K562 (cell line): ENCODE measurements at regions not wholly inside any gene's neighbourhood (a gene's known extent, or its start where the extent isn't known, plus 50 kb on each side); places are given as distances from the start of the nearest gene placed in this dataset.

Experiments
- ATAC-seq: fragments of 200-7000 bp; cut with Tn5 transposase; 3 replicates; pipeline ENCODE4 v1.9.1; 2020; ENCODE audit warnings: moderate library complexity
- BruUV-seq: library from RNA; stranded (reverse); fragments of 400-500 nt; replicated peaks from 2 replicates; lab custom pipeline; 2021; lab: Mats Ljungman, UMichigan
- CTCF ChIA-PET: fragments of 300-600 bp; formaldehyde crosslinking; extraction: SDS; loops from one replicate; lab custom pipeline; 2021; ENCODE audit warnings: low intra/inter-chr PET ratio; lab: Yijun Ruan, JAX
- POLR2A ChIA-PET: fragments of 300-600, 350-650 bp; sonication (Branson Sonifier 250); formaldehyde crosslinking; extraction: SDS; loops from one replicate; lab custom pipeline; 2021; ENCODE audit warnings: antibody characterized with exemption, inconsistent platforms; lab: Yijun Ruan, JAX
- DNase-seq, 4 experiments: peaks; one replicate each; pipeline versions ENCODE4 v3.0.0 to v3.0.0-alpha.2; 2011 to 2018; ENCODE audit warnings: low spot score in 3 of 4, mixed read lengths in 3 of 4; ENCODE audit errors: extremely low read depth in 1 of 4
- FAIRE-seq: peaks from 2 replicates; lab custom pipeline; 2011; peaks lifted over from hg19 to GRCh38; lab: Jason Lieb, UNC
- H2AFZ ChIP-seq: 2 replicates; pipeline ENCODE4 v1.6.0; 2011; ENCODE audit warnings: low read depth, low read length, control low read depth, inconsistent platforms
- H3K27ac ChIP-seq: fragments of 200-600 bp; 3 replicates; pipeline ENCODE4 v1.8.0; 2011; ENCODE audit warnings: low read depth, mild to moderate bottlenecking, control low read depth, inconsistent platforms, low read length, moderate library complexity, mixed read lengths; ENCODE audit errors: extremely low read depth
- H3K27me3 ChIP-seq, 2 experiments: fragments of 300-600 bp in 1 of 2; 2 replicates in 1 of 2; 3 replicates in 1 of 2; pipeline versions ENCODE4 v1.6.0 to v1.8.0; 2011; ENCODE audit warnings: inconsistent platforms in 2 of 2, low read length in 2 of 2, mild to moderate bottlenecking in 1 of 2, mixed read lengths in 1 of 2, moderate library complexity in 1 of 2; ENCODE audit not compliant: control insufficient read depth in 2 of 2, insufficient read depth in 2 of 2
- H3K36me3 ChIP-seq: fragments of 300-600 bp; 3 replicates; pipeline ENCODE4 v1.8.0; 2011; ENCODE audit warnings: mild to moderate bottlenecking, low read length, inconsistent platforms; ENCODE audit not compliant: control insufficient read depth, insufficient read depth
- H3K4me1 ChIP-seq, 2 experiments: fragments of 200-600 bp in 1 of 2; replicated peaks in 1 of 2; 2 replicates in 1 of 2; 3 replicates in 1 of 2; pipeline versions ENCODE4 v1.5.1 to v1.8.0; 2011; ENCODE audit warnings: inconsistent platforms in 2 of 2, low read length in 2 of 2, mild to moderate bottlenecking in 1 of 2, mixed read lengths in 1 of 2, moderate library complexity in 1 of 2; ENCODE audit not compliant: control insufficient read depth in 2 of 2, insufficient read depth in 2 of 2
- H3K4me2 ChIP-seq: 2 replicates; pipeline ENCODE4 v1.6.1; 2011; ENCODE audit warnings: low read length, control low read depth, inconsistent platforms, mixed read lengths; ENCODE audit not compliant: insufficient read depth
- H3K4me3 ChIP-seq: fragments of 200-600 bp; sonication (generic), shearing (Covaris generic); 2 replicates; pipeline ENCODE4 v1.5.1; 2016; ENCODE audit warnings: control low read depth, inconsistent platforms
- H3K79me2 ChIP-seq: fragments of 200-600 bp; 3 replicates; pipeline ENCODE4 v1.8.0; 2011; ENCODE audit warnings: low read length, inconsistent platforms; ENCODE audit not compliant: control insufficient read depth, insufficient read depth
- H3K9ac ChIP-seq, 2 experiments: 2 replicates each; pipeline versions ENCODE4 v1.6.0 to v1.6.1; 2011; ENCODE audit warnings: low read depth in 2 of 2, low read length in 2 of 2, control low read depth in 1 of 2, inconsistent platforms in 1 of 2, mild to moderate bottlenecking in 1 of 2, mixed read lengths in 1 of 2; ENCODE audit not compliant: insufficient read depth in 1 of 2
- H3K9me1 ChIP-seq: one replicate; pipeline ENCODE4 v1.6.0; 2011; ENCODE audit warnings: inconsistent platforms, mild to moderate bottlenecking, low read length, moderate library complexity; ENCODE audit not compliant: control insufficient read depth, insufficient read depth
- H3K9me3 ChIP-seq: replicated peaks from 2 replicates; pipeline ENCODE4 v1.5.1; 2011; ENCODE audit warnings: low read depth, low read length, inconsistent platforms; ENCODE audit not compliant: control insufficient read depth, insufficient read depth
- H4K20me1 ChIP-seq: replicated peaks from 2 replicates; pipeline ENCODE4 v1.6.1; 2011; ENCODE audit warnings: low read length, inconsistent platforms, mixed read lengths; ENCODE audit not compliant: control insufficient read depth, insufficient read depth
- ARID2 ChIP-seq: fragments of 450-650 bp; IDR thresholded peaks from 2 replicates; pipeline ENCODE4 v1.6.1; 2017; ENCODE audit warnings: antibody characterized with exemption, mild to moderate bottlenecking
- ELF4 ChIP-seq: fragments of 450-650 bp; formaldehyde crosslinking; IDR thresholded peaks from 2 replicates; pipeline ENCODE4 v1.4.0; 2022; ENCODE audit warnings: missing genetic modification characterization
- ESRRB ChIP-seq: fragments of 250-450 bp; sonication (Bioruptor Pico); IDR thresholded peaks from 2 replicates; pipeline ENCODE4 v1.5.0; 2020; ENCODE audit warnings: mild to moderate bottlenecking, moderate library complexity, borderline replicate concordance
- HLTF ChIP-seq: fragments of 450-650 bp; IDR thresholded peaks from 2 replicates; pipeline ENCODE4 v1.6.1; 2016
- HNRNPL ChIP-seq: fragments of 200-400 bp; formaldehyde crosslinking; IDR thresholded peaks from 2 replicates; pipeline ENCODE4 v1.6.1; 2017; ENCODE audit warnings: low read depth, mild to moderate bottlenecking, low read length
- MEF2D ChIP-seq: conservative IDR thresholded peaks from 2 replicates; pipeline ENCODE4 v1.6.1; 2016; ENCODE audit warnings: low read depth, missing genetic modification characterization, missing compliant biosample characterization
- MXI1 ChIP-seq: IDR thresholded peaks from 2 replicates; pipeline ENCODE4 v1.6.1; 2011; ENCODE audit warnings: low read depth, mild to moderate bottlenecking, improper control_type of control experiment, low read length
- NCOA2 ChIP-seq, 2 experiments: fragments of 450-650 bp; IDR thresholded peaks; 2 replicates each; pipeline ENCODE4 v1.6.1; 2018; ENCODE audit warnings: mild to moderate bottlenecking in 2 of 2, moderate library complexity in 1 of 2; ENCODE audit not compliant: partially characterized antibody in 2 of 2
- TAF9B ChIP-seq: fragments of 450-650 bp; IDR thresholded peaks from 2 replicates; pipeline ENCODE4 v1.6.1; 2018; ENCODE audit warnings: mild to moderate bottlenecking; ENCODE audit not compliant: partially characterized antibody
- TBL1XR1 ChIP-seq, 2 experiments: IDR thresholded peaks; 2 replicates each; pipeline ENCODE4 v1.6.1; 2012; ENCODE audit warnings: improper control_type of control experiment in 2 of 2, low read length in 2 of 2, mild to moderate bottlenecking in 1 of 2
- TCF7L2 ChIP-seq: fragments of 150-350 bp; IDR thresholded peaks from 2 replicates; pipeline ENCODE4 v1.6.1; 2016; ENCODE audit warnings: low read depth, mild to moderate bottlenecking, low read length, moderate library complexity
- ZFP30 ChIP-seq: fragments of 250-450 bp; sonication (Bioruptor Pico); IDR thresholded peaks from 2 replicates; pipeline ENCODE4 v1.8.0; 2022; ENCODE audit warnings: moderate library complexity, mild to moderate bottlenecking, inconsistent platforms, borderline replicate concordance
- ZKSCAN3 ChIP-seq: fragments of 250-450 bp; sonication (Bioruptor Pico); IDR thresholded peaks from 2 replicates; pipeline ENCODE4 v1.4.0; 2020
- ZNF217 ChIP-seq: sonication (generic); formaldehyde crosslinking; IDR thresholded peaks from 2 replicates; pipeline ENCODE4 v1.8.0; 2022; ENCODE audit warnings: mild to moderate bottlenecking, missing genetic modification reagents
- ZNF24 ChIP-seq: fragments of 450-650 bp; IDR thresholded peaks from 2 replicates; pipeline ENCODE4 v1.6.1; 2016
- ZNF75A ChIP-seq: fragments of 450-650 bp; formaldehyde crosslinking; IDR thresholded peaks from 2 replicates; pipeline ENCODE4 v1.4.0; 2020; ENCODE audit warnings: mild to moderate bottlenecking
- in situ Hi-C: fragments of 300-500 bp; cut with MboI; formaldehyde crosslinking; loops from 4 replicates; pipeline ENCODE4 v1.15.0; 2018; ENCODE audit warnings: inconsistent platforms, mixed read lengths
- intact Hi-C: fragments of 100-400 bp; cut with micrococcal nuclease; formaldehyde crosslinking; loops from 2 replicates; pipeline ENCODE4 v1.14.2; 2022
- TF ChIP-seq, protein P1 (sequence below): sonication (generic); formaldehyde crosslinking; IDR thresholded peaks from 2 replicates; pipeline ENCODE4 v1.8.1; 2023; ENCODE audit warnings: mild to moderate bottlenecking, missing genetic modification reagents
- TF ChIP-seq, protein P2 (sequence below): sonication (generic); formaldehyde crosslinking; IDR thresholded peaks from 2 replicates; pipeline ENCODE4 v1.8.0; 2023; ENCODE audit warnings: missing genetic modification reagents, mild to moderate bottlenecking, borderline replicate concordance

DNA sequence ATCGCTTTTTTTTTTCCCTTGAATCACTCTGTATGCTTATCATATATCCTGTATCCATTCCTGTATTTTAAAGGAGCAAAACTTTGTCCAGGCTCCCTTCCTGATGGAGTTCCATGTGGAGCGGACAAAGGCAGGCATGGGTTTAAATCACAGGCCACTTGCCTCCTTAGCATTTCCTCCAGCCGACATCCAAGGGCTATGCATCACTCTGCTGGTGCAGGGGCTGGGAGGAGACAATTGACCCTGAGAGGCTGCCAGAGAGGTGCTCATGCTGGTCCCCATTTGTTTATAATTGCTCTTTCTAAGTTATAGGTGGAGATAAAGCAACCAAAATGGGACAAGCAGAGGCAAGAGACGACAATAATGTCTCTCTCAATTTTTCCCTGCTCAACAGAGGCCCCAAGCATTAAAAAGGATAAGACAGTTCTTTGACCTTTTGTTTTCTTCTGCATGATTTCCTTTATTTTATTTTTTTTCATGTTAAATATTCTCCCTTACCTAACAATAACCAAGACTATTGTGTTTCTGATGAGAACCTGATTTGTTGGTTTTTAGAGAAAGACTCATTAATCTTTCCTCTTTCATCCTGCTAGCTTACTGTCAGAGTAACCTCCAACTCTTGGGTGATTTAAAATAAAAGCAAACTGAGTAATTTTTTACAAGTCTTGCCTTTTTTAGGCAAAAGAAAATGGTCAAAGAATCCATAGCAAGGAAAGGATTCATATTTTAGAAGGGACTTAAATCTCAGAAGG, 353.7 kb downstream of the ADGRL2 start (continued):
- TF ChIP-seq ESRRB (CRISPR knock-in tag) (no peak), ZNF24 (no peak), HNRNPL (no peak), ZNF75A (CRISPR knock-in tag) (no peak)

DNA sequence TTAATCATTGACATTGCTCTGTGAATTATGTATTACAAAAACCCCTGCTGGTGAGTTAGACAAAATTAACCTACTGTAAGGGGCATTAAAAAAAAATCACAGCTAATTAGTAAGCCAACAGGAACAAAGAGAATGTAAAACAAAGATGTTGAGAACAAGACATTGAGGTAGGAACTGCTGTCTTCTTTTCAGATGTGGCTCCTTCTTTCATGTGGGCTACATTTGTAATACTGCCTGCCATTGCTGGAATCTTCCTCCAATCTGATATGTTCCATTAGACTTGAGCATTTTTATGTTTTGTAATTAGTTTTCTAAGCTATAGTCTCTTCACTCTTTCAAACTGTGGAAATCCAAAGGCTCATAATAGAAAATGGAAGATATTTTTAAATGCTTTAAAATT, 353.0 kb downstream of the ADGRL2 start:
- CTCF ChIA-PET: no interaction called here
- POLR2A ChIA-PET: no interaction called here
- intact Hi-C loops (no loop called here), in situ Hi-C loops (no loop called here)
- Histone ChIP-seq H3K27me3 (no peaks in the 10 kb centered on the region), H3K79me2 (no peaks in the 10 kb centered on the region), H3K36me3 (no peaks in the 10 kb centered on the region), H3K4me3 (no peak overlapping the region), H4K20me1 (no peaks in the 10 kb centered on the region), H3K9me3 (no peaks in the 10 kb centered on the region), H3K4me2 (no peak overlapping the region), H3K27ac (no peak overlapping the region), H3K4me1 (no peaks in the 10 kb centered on the region), H3K9ac (no peak overlapping the region), H2AFZ (no peak overlapping the region), H3K9me1 (no peaks in the 10 kb centered on the region)
- FAIRE-seq (no peak), DNase-seq (no peak), ATAC-seq (no peak)
- TF ChIP-seq MEF2D (tag) (no peak), ARID2 (no peak), ZKSCAN3 (CRISPR knock-in tag) (no peak), ZNF217 (no peak), HLTF (no peak), MXI1 (no peak), TBL1XR1 (IDR thresholded peaks at IDR 0.05; ENCODE audit: low read length in 2 of 2) (no peak), ZFP30 (CRISPR knock-in tag) (no peak), TAF9B (no peak), TCF7L2 (no peak), ELF4 (CRISPR knock-in tag) (no peak), NCOA2 (IDR thresholded peaks at IDR 0.05; ENCODE audit: partially characterized antibody in 2 of 2) (no peak)
- TF ChIP-seq, protein P1, sequence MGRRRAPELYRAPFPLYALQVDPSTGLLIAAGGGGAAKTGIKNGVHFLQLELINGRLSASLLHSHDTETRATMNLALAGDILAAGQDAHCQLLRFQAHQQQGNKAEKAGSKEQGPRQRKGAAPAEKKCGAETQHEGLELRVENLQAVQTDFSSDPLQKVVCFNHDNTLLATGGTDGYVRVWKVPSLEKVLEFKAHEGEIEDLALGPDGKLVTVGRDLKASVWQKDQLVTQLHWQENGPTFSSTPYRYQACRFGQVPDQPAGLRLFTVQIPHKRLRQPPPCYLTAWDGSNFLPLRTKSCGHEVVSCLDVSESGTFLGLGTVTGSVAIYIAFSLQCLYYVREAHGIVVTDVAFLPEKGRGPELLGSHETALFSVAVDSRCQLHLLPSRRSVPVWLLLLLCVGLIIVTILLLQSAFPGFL (CRISPR knock-in tag): no peak
- TF ChIP-seq, protein P2, sequence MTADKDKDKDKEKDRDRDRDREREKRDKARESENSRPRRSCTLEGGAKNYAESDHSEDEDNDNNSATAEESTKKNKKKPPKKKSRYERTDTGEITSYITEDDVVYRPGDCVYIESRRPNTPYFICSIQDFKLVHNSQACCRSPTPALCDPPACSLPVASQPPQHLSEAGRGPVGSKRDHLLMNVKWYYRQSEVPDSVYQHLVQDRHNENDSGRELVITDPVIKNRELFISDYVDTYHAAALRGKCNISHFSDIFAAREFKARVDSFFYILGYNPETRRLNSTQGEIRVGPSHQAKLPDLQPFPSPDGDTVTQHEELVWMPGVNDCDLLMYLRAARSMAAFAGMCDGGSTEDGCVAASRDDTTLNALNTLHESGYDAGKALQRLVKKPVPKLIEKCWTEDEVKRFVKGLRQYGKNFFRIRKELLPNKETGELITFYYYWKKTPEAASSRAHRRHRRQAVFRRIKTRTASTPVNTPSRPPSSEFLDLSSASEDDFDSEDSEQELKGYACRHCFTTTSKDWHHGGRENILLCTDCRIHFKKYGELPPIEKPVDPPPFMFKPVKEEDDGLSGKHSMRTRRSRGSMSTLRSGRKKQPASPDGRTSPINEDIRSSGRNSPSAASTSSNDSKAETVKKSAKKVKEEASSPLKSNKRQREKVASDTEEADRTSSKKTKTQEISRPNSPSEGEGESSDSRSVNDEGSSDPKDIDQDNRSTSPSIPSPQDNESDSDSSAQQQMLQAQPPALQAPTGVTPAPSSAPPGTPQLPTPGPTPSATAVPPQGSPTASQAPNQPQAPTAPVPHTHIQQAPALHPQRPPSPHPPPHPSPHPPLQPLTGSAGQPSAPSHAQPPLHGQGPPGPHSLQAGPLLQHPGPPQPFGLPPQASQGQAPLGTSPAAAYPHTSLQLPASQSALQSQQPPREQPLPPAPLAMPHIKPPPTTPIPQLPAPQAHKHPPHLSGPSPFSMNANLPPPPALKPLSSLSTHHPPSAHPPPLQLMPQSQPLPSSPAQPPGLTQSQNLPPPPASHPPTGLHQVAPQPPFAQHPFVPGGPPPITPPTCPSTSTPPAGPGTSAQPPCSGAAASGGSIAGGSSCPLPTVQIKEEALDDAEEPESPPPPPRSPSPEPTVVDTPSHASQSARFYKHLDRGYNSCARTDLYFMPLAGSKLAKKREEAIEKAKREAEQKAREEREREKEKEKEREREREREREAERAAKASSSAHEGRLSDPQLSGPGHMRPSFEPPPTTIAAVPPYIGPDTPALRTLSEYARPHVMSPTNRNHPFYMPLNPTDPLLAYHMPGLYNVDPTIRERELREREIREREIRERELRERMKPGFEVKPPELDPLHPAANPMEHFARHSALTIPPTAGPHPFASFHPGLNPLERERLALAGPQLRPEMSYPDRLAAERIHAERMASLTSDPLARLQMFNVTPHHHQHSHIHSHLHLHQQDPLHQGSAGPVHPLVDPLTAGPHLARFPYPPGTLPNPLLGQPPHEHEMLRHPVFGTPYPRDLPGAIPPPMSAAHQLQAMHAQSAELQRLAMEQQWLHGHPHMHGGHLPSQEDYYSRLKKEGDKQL (CRISPR knock-in tag): no peak
- no TSS peak for BruUV-seq
